ENCODE measurements at regions not wholly inside any gene's neighbourhood (a gene's known extent, or its start where the extent isn't known, plus 50 kb on each side); places are given as distances from the start of the nearest gene placed in this dataset.

DNA sequence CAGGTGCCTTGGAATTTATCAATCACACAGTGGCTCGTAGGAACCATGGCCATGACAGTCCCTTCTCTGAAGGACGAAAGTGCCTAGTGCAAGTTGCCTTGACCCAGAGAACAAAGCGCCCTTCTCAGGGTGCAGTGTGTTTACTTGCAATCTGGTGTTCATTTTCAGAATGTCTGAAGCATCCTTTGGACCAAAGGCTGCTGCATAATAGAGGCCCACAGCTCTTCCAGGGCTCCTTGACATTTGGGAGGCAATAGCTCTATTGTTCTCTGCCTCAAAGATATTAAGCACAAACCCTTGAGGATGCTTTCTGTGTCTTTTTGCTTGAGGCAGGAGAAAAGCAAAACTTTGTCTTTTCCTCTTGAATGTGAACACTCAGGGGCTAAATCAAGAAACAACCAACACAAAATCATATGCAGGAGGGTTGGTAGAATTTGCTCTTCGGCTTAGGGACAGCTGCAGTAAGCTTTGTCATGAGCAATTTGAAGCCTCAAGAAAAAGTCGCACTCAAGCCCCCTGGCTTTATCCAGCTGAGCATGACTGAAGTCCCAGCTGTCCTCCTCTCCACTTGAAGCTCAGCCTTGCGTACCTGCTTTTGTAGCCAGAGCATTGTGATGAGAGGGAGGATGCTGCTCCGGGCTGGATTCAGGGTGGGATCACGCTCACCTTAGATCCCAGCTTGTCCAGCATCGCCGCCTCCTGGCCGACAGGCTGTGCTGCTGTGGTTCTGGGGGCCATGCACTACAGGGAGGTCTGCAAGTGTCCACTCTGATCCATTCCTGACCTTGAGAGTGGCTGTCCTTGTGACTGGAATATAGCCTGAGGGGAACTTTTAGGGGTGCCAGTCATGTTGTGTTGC is 495.4 kb downstream of the CDH26 start:
- no peak for DNase-seq

GRCh38 chr20:60454491-60454890 is 496.3 kb downstream of the CDH26 start:
- DNase-seq, result no peak

- DNase-seq, result no peak
Measured at GRCh38 chr20:60455272-60455671, 497.0 kb downstream of the CDH26 start.

- no peak for DNase-seq
Measured at GRCh38 chr20:60459212-60459611, 501.0 kb downstream of the CDH26 start.

GRCh38 chr20:60461993-60462392 is 503.8 kb downstream of the CDH26 start:
- no peak for DNase-seq

DNA sequence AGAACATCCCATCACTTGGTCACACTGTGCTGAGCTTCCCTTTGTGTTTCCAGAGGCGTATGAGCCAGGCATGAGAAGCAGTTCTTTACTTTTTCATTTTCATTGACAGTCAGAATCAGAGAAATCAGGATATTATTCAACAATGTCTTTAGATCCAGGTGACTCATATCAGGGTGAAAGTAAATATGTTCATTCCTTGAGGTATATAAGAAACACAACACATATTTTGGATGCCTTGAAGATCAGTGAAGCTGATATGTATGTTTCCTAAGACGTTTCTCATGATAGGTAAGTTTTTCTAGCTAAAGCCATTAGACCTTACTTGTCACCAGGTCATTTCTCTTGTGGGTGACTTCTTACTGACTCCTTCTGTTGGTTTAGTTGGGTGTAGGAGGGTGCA is 505.6 kb downstream of the CDH26 start:
- no peak for DNase-seq

DNA sequence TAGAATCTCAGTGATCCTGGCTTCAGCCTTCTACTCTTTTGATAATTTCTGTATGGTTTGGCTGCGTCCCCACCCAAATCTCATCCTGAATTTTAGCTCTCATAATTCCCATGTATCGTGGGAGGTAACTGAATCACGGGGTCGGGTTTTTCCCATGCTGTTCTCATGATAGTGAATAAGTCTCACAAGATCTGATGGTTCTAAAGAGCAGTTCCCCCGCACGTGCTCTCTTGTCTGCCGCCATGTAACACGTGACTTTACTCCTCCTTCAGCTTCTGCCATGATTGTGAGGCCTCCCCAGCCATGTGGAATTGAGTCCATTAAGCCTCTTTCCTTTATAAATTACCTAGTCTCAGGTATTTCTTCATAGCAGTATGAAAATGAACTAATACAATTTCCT is 507.2 kb downstream of the CDH26 start:
- no peak for DNase-seq

DNA sequence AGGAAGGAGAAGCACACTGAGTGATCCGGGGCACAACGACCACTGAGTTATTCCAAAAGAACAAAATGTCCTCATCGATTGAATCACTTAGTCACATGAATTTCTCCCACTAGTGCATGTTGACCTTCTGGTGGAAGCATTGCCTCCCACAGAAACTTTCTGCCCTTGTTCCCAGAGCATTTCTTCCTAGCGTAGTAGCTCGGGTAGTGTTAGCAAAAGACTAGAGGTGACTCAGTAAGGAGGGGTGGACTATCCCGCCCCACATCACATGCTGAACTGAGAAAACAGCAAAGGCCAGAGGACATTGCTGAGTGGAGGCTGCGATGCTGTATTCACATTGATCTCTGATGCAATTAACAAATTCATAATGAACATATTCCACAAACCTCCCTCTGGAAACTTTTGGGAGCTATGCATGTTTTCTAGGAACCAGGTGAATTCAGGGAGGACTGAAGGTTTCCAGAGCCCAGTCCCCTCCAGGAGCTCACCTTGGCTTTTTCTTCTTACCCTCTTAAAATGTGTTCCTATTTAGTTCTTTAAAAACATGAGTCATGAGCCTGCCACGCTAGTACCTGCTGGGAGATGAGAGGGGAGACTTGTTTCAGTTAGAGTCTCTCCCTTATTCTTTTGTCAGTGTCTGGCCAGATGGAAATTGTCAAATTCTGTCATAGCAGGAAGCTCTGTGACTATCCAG is 507.9 kb downstream of the CDH26 start:
- DNase-seq, result no peak

- no peak for DNase-seq
Measured at GRCh38 chr20:60466687-60467022, 508.4 kb downstream of the CDH26 start.

- DNase-seq, result no peak
Measured at GRCh38 chr20:60467078-60467477, 508.9 kb downstream of the CDH26 start.

DNA sequence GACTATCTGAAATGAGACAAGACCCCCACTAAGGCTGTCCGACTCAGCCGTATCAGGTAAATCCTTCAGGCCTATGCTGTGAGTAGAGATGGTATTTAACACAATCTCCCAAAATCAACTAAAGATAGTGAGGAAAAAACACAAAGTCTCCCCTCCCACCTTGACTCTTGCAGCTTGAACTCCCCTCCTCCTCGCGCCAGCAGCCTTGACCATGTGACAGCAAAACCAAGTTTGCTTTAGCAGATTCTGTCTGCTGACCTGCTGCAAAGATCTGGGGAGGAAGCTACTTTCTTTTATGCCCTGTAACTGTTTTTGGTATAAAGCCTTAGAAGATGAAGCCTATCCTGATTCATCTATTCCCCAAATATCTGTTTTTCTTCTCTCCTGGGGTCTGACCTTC is 509.5 kb downstream of the CDH26 start:
- no peak for DNase-seq

DNA sequence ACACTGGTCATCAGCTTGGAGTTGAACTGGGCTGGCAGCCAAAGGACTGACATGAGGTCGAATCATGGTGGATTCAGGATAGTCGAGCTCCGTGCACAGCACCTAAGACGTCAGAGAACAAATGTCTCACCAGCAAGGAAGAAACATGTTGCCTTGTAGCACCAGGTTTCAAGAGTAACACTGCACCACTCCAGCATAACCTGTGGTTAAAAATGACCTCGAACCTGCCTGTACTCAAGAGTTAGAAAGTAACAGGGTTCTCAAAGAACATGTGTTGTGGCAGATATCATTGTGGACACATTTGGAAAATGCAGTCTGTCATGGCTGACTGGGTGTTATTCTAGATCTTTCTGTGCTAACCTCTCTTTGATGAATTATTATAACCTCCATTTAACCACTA is 511.6 kb downstream of the CDH26 start:
- DNase-seq, result no peak

DNA sequence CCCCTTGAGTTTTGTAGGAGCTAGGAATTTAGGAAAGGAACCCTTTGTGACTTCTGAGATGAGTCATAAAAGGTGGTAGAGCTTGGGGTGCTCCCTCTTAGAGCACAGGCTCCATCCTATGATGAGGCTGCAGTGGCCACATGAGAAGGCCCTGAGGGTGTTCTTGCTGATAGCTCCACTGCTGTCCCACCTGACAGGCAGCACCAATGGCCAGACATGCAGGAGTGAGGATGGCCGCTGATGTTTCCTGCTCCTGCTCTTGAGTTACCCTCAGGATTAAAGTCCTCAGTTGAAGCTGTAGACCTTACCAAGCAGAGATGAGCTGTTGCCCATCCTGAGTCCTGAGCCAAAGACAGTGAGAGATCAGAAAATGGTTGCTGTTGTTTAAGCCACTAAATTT is 512.1 kb downstream of the CDH26 start:
- DNase-seq, result no peak

GRCh38 chr20:60473211-60473610 is 515.0 kb downstream of the CDH26 start:
- DNase-seq, result no peak

GRCh38 chr20:60474385-60474910 is 516.2 kb downstream of the CDH26 start:
- DNase-seq, result no peak

GRCh38 chr20:60476045-60476444 is 517.8 kb downstream of the CDH26 start:
- no peak for DNase-seq

- no peak for DNase-seq
Measured at GRCh38 chr20:60477958-60478357, 519.7 kb downstream of the CDH26 start.

GRCh38 chr20:60478533-60478932 is 520.3 kb downstream of the CDH26 start:
- no peak for DNase-seq

- no peak for DNase-seq
Measured at GRCh38 chr20:60480950-60481742, 522.9 kb downstream of the CDH26 start.

- DNase-seq, result no peak
Measured at GRCh38 chr20:60481743-60482133, 523.5 kb downstream of the CDH26 start.

DNA sequence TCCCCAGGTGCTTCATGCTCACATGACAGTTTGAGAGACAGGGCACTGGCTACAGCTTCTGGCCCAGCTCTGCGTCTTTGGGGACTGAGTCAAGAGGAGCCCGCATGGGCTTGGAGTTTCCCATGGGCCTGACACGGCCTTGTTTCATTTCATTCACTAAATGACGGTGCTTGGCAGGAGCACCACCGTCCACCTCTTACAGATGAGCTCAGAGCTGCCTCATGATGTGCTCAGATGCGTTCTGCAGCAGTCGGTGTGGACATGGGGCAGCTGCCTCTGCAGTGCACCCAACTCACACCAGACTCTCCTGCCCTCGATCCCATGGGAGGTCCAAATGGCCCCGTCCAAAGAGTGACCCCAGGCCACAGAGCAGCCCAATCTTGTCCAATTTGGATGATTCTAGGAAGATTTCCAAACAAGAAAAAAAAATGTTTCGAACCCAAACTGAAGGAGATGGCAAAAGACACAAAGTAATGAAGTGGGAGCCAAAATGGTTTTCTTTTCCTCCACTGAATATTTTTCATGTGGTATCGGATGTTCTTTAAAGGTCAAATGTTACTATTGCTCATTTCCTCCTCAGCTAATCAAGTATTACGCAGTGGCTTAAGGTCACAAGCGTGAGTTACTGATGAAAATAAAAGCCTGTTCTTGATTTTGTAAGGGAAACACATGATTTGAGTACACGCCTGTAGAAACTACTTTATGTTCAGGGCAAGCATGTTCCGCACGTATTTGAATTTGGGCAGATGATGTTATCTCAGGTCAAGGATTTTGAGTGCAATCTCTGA is 524.2 kb downstream of the CDH26 start:
- no peak for DNase-seq

DNA sequence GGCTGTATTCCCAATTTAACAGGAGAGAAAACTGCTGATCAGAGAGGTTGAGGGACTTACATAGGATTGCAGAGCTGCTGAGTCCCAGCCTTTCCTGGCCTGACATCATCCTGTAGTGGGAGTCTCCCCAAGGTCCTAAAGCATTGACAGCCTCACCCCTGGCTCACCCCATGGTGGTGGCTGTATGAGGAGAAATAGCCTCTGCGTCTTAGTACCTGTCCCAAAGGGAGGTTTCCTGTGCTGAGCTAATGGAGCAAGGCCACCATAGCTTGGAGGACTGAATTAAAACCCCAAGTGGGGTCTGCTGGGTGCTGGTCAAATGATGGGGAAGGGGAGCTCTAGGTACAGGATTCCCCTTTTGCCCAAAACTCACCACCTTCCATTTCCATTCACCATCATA is 525.1 kb downstream of the CDH26 start:
- DNase-seq, result no peak

- no peak for DNase-seq
Measured at GRCh38 chr20:60484316-60484715, 526.1 kb downstream of the CDH26 start.
